Duodenal mucosa (tissue), 2 donors: ENCODE measurements at regions not wholly inside any gene's neighbourhood (a gene's known extent, or its start where the extent isn't known, plus 50 kb on each side); places are given as distances from the start of the nearest gene placed in this dataset.
"Not testable (repeated sequence)": the region's sequence is repeated elsewhere in the genome, so short reads cannot be mapped to it uniquely, and the experiment has no call there.

Source experiments
- H3K27ac ChIP-seq: one replicate; pipeline ENCODE4 v1.7.0; 2013; ENCODE audit warnings: low read depth, low read length
- H3K27me3 ChIP-seq, 2 donors: one replicate each; pipeline ENCODE4 v1.7.0; 2013; ENCODE audit warnings: low read length in 2 of 2, control low read depth in 1 of 2; ENCODE audit not compliant: insufficient read depth in 2 of 2, control insufficient read depth in 1 of 2
- H3K36me3 ChIP-seq, 2 donors: one replicate each; pipeline ENCODE4 v1.7.0; 2013; ENCODE audit warnings: low read length in 2 of 2, control low read depth in 1 of 2; ENCODE audit not compliant: insufficient read depth in 2 of 2, control insufficient read depth in 1 of 2
- H3K4me1 ChIP-seq, 2 donors: one replicate each; pipeline ENCODE4 v1.7.0; 2013; ENCODE audit warnings: low read length in 2 of 2, control low read depth in 1 of 2; ENCODE audit not compliant: insufficient read depth in 2 of 2, control insufficient read depth in 1 of 2
- H3K4me3 ChIP-seq, 2 donors: one replicate each; pipeline ENCODE4 v1.7.0; 2013; ENCODE audit warnings: low read length in 2 of 2, low read depth in 1 of 2
- H3K9ac ChIP-seq, 2 donors: one replicate each; pipeline ENCODE4 v1.7.0; 2013; ENCODE audit warnings: low read length in 2 of 2, low read depth in 1 of 2
- H3K9me3 ChIP-seq, 2 donors: one replicate each; pipeline ENCODE4 v1.7.0; 2013; ENCODE audit warnings: low read length in 2 of 2, control low read depth in 1 of 2; ENCODE audit not compliant: control insufficient read depth in 1 of 2

GRCh38 chr13:83796364-83796763 lies 85.9 kb downstream of the SLITRK1 start:
- Histone ChIP-seq H3K4me3 (no peak overlapping the region), H3K9ac (no peak overlapping the region), H3K9me3 (peaks cover 0 to 7% of the 10 kb centered on the region in 2 donors), H3K27ac (no peak overlapping the region), H3K36me3 (no peaks in the 10 kb centered on the region), H3K4me1 (no peaks in the 10 kb centered on the region), H3K27me3 (no peaks in the 10 kb centered on the region)

GRCh38 chr13:83794583-83794982 lies 87.7 kb downstream of the SLITRK1 start:
- Histone ChIP-seq H3K4me1 (no peaks in the 10 kb centered on the region), H3K36me3 (no peaks in the 10 kb centered on the region), H3K27me3 (no peaks in the 10 kb centered on the region)

GRCh38 chr13:83780227-83780626 lies 102.0 kb downstream of the SLITRK1 start:
- H3K9ac ChIP-seq = no peak overlapping the region
- H3K27ac ChIP-seq = no peak overlapping the region
- H3K27me3 ChIP-seq = no peaks in the 10 kb centered on the region
- H3K4me1 ChIP-seq = no peaks in the 10 kb centered on the region
- H3K9me3 ChIP-seq = peaks cover 3 to 5% of the 10 kb centered on the region in 2 donors
- no peaks in the 10 kb centered on the region for H3K36me3 ChIP-seq
- H3K4me3 ChIP-seq = no peak overlapping the region

More at GRCh38 chr13:83794583-83794982, 87.7 kb downstream of the SLITRK1 start:
- H3K27ac ChIP-seq = no peak overlapping the region
- H3K4me3 ChIP-seq = no peak overlapping the region
- peaks cover 0 to 7% of the 10 kb centered on the region in 2 donors for H3K9me3 ChIP-seq
- H3K9ac ChIP-seq = no peak overlapping the region

- H3K27me3 ChIP-seq = no peaks in the 10 kb centered on the region
- no peak overlapping the region for H3K4me3 ChIP-seq
- H3K27ac ChIP-seq = no peak overlapping the region
- peaks cover 0 to 3% of the 10 kb centered on the region in 2 donors for H3K9me3 ChIP-seq
- H3K9ac ChIP-seq = no peak overlapping the region
- H3K4me1 ChIP-seq = no peaks in the 10 kb centered on the region
- H3K36me3 ChIP-seq = no peaks in the 10 kb centered on the region
Observed at GRCh38 chr13:83773961-83774360, 108.3 kb downstream of the SLITRK1 start.

GRCh38 chr13:83765796-83766195 lies 116.5 kb downstream of the SLITRK1 start:
- Histone ChIP-seq H3K9me3 (peaks cover 2 to 5% of the 10 kb centered on the region in 2 donors), H3K36me3 (no peaks in the 10 kb centered on the region), H3K4me1 (no peaks in the 10 kb centered on the region), H3K27me3 (no peaks in the 10 kb centered on the region), H3K27ac (no peak overlapping the region), H3K4me3 (no peak overlapping the region), H3K9ac (no peak overlapping the region)

- Histone ChIP-seq H3K36me3 (no peaks in the 10 kb centered on the region), H3K4me3 (no peak overlapping the region), H3K9me3 (peaks cover 0 to 2% of the 10 kb centered on the region in 2 donors), H3K27ac (no peak overlapping the region), H3K4me1 (no peaks in the 10 kb centered on the region), H3K9ac (no peak overlapping the region), H3K27me3 (no peaks in the 10 kb centered on the region)
Observed at GRCh38 chr13:83761631-83762030, 120.6 kb downstream of the SLITRK1 start.

GRCh38 chr13:83755210-83755609 lies 127.1 kb downstream of the SLITRK1 start:
- H3K9ac ChIP-seq, H3K4me3 ChIP-seq, H3K27ac ChIP-seq: not testable (repeated sequence)

GRCh38 chr13:83753912-83754624 lies 128.2 kb downstream of the SLITRK1 start:
- Histone ChIP-seq H3K27ac (no peak overlapping the region), H3K9me3 (peaks cover 10 to 17% of the 10 kb centered on the region in 2 donors), H3K4me3 (no peak overlapping the region), H3K4me1 (no peaks in the 10 kb centered on the region), H3K27me3 (no peaks in the 10 kb centered on the region), H3K36me3 (no peaks in the 10 kb centered on the region), H3K9ac (no peak overlapping the region)

More at GRCh38 chr13:83755210-83755609, 127.1 kb downstream of the SLITRK1 start:
- peaks cover under 1 to 12% of the 10 kb centered on the region in 2 donors for H3K9me3 ChIP-seq
- not testable (repeated sequence) for H3K27me3 ChIP-seq, H3K4me1 ChIP-seq, H3K36me3 ChIP-seq

GRCh38 chr13:83752141-83752540 lies 130.1 kb downstream of the SLITRK1 start:
- Histone ChIP-seq H3K9ac (no peak overlapping the region), H3K4me1 (no peaks in the 10 kb centered on the region), H3K9me3 (peaks cover 15 to 18% of the 10 kb centered on the region in 2 donors), H3K27me3 (no peaks in the 10 kb centered on the region), H3K4me3 (no peak overlapping the region), H3K36me3 (no peaks in the 10 kb centered on the region), H3K27ac (no peak overlapping the region)

- H3K4me3 ChIP-seq = no peak overlapping the region
- H3K27ac ChIP-seq = no peak overlapping the region
- H3K9ac ChIP-seq = no peak overlapping the region
- no peaks in the 10 kb centered on the region for H3K4me1 ChIP-seq
- H3K9me3 ChIP-seq = peaks cover 6 to 13% of the 10 kb centered on the region in 2 donors
- no peaks in the 10 kb centered on the region for H3K27me3 ChIP-seq
- H3K36me3 ChIP-seq = no peaks in the 10 kb centered on the region
Observed at GRCh38 chr13:83740622-83741021, 141.7 kb downstream of the SLITRK1 start.
